ENCODE measurements at regions not wholly inside any gene's neighbourhood (a gene's known extent, or its start where the extent isn't known, plus 50 kb on each side); places are given as distances from the start of the nearest gene placed in this dataset.

- ATAC-seq (no peak), FAIRE-seq (no peak), DNase-seq (ENCODE audit: low spot score) (no peak)
- Histone ChIP-seq H2AFZ (ENCODE audit: low read length) (no peak overlapping the region), H4K20me1 (ENCODE audit: insufficient read depth, low read length) (no peaks in the 10 kb centered on the region), H3K36me3 (replicated peaks in 1 of 2; ENCODE audit: control insufficient read depth in 1 of 2, insufficient read depth in 2 of 2, low read length in 2 of 2) (no peaks in the 10 kb centered on the region), H3K27ac (ENCODE audit: extremely low read length, insufficient read depth, low read length) (no peak overlapping the region), H3K27me3 (ENCODE audit: control insufficient read depth in 1 of 2, insufficient read depth in 2 of 2, low read length in 2 of 2) (peaks cover 0 to 15% of the 10 kb centered on the region in 2 experiments; a peak in 3 of 5 replicates), H3K9ac (ENCODE audit: insufficient read depth, low read depth, low read length) (no peak overlapping the region), H3K4me1 (ENCODE audit: insufficient read depth, low read length) (no peaks in the 10 kb centered on the region), H3K79me2 (ENCODE audit: insufficient read depth, low read length) (no peaks in the 10 kb centered on the region), H3K9me3 (ENCODE audit: low read length) (no peaks in the 10 kb centered on the region), H3K4me2 (ENCODE audit: low read depth, low read length) (no peak overlapping the region), H3K4me3 (replicated peaks in 1 of 3; ENCODE audit: insufficient read depth in 1 of 3, low read depth in 2 of 3, low read length in 3 of 3) (no peak overlapping the region)
- POLR2A ChIA-PET: no interaction called here
- WGBS (ENCODE audit: low lambda C conversion rate): 32% methylated on average over 4 of the region's 4 CpGs
- intact Hi-C loops (cut with micrococcal nuclease; ENCODE audit: unreplicated experiment): no loop called here
- BruUV-seq (replicated peaks): no TSS peak
- in situ Hi-C loops (cut with HindIII; ENCODE audit: extremely low pct_ligation_motif_present, low pct_unique_long_range_greater_than_20kb): no loop called here
- TF ChIP-seq DNMT3B (CRISPR knock-in tag; conservative IDR thresholded peaks at IDR 0.05) (no peak), NR0B2 (CRISPR knock-in tag; IDR thresholded peaks at IDR 0.05) (no peak), KDM2A (CRISPR knock-in tag; IDR thresholded peaks at IDR 0.05; ENCODE audit: borderline replicate concordance, low read depth) (no peak), ARNTL (CRISPR knock-in tag; IDR thresholded peaks at IDR 0.05) (no peak), FIP1L1 (IDR thresholded peaks at IDR 0.05; ENCODE audit: borderline replicate concordance, insufficient read depth, low read depth, low read length) (no peak), SMARCC2 (IDR thresholded peaks at IDR 0.05) (no peak), MEF2D (CRISPR knock-in tag; IDR thresholded peaks at IDR 0.05) (no peak), HNF4G (IDR thresholded peaks at IDR 0.05; ENCODE audit: borderline replicate concordance, low read depth, low read length) (no peak), HNF4G (CRISPR knock-in tag; IDR thresholded peaks at IDR 0.05; ENCODE audit: borderline replicate concordance, low read depth) (no peak), MED13 (CRISPR knock-in tag; IDR thresholded peaks at IDR 0.05) (no peak), HNRNPL (IDR thresholded peaks at IDR 0.05; ENCODE audit: low read depth, low read length) (no peak)
- CTCF ChIA-PET (ENCODE audit: low intra/inter-chr PET ratio, low total read pairs): no interaction called here
These were observed 147.6 kb upstream of the SV2C start for GRCh38 chr5:75935572-75935971.

Measured in HepG2 (cell line).